ACHN (cell line): ENCODE measurements at regions not wholly inside any gene's neighbourhood (a gene's known extent, or its start where the extent isn't known, plus 50 kb on each side); places are given as distances from the start of the nearest gene placed in this dataset.

Source experiments
- DNase-seq: peaks from one replicate; pipeline ENCODE4 v3.0.0-alpha.2; 2015
- in situ Hi-C: cut with HindIII; loops from 2 replicates; pipeline ENCODE4 v1.10.0; 2017; ENCODE audit warnings: low sequenced_read_pairs, low pct_ligation_motif_present, low pct_unique_long_range_greater_than_20kb

DNA sequence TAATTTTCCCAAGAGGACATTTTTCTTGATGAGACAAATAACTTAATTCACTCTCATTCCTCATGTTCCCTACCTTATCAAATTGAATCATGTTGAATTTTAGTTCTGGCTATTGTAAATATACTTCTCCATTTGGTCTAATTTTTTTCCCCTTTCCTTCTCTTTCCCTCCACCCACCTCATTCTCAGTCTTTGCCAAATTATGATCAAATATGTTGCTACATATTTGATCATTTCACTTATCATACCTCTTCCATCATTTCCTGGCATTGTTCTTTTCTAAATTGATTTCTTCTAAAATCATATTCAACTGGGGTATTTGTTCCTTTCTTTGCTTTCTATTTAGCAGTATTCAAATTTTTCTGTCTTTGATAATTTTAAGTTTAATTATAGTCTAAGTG lies 52.3 kb downstream of the HDGFL1 start:
- in situ Hi-C loops = no loop called here
- no peak for DNase-seq

DNA sequence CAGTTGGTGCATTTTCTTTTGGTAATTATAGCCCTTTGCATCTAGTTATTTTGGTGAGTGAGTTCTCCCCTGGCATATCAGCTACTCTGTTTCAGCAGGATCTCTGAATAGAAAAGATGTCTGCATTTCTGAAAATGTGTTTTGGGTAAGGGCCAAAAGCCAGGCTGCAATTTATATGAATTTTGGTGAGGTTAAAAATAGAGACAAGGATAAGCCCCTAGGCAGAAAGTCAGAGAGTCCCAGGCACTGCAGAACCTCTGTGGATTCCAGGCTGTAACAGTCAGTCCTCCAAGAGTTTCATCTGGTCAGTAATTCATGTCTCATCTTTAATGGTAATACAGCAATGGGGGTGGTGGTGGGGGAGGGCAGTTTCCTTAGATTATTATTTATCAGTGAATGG lies 53.0 kb downstream of the HDGFL1 start:
- DNase-seq = no peak
- in situ Hi-C loops = no loop called here

DNA sequence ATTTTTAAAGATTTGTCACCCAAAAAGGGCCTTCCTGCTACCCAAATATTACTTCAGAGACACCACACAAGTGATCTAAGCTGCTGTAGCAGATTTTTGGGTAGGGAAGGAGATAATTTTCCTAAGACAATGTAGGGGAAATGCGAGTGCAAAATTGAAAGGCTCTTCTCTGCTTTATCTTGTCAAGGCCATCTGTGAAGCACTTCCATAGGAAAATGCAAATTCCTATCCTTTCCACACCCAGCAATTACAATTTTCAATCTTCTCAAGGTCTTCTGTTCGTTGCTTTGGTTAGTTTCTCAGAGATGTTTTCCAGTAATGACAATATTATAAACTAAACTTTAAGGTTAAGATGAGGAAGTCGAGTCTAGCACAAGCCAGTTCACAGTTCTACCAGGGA lies 53.4 kb downstream of the HDGFL1 start:
- in situ Hi-C loops = no loop called here
- no peak for DNase-seq

DNA sequence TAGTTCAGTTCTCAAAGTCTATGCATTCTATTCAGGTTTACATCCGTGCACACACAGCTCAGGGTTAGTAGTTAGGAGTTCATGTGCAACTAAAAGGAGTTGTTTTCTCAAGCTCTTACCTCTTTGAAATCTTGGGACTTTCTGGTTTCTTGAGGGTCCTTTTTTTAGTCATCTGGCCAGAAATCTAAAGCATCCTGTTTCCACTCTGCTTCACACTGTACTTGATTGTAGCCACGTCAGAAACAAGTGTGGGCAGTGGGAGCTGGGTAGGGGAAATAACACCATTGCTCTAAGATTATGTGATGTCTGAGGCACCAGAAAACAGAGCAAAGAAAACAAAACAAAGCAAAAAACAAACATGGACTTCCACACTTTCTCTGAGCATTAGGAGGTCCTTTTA lies 58.3 kb downstream of the HDGFL1 start:
- in situ Hi-C loops = no loop called here
- DNase-seq = no peak

DNA sequence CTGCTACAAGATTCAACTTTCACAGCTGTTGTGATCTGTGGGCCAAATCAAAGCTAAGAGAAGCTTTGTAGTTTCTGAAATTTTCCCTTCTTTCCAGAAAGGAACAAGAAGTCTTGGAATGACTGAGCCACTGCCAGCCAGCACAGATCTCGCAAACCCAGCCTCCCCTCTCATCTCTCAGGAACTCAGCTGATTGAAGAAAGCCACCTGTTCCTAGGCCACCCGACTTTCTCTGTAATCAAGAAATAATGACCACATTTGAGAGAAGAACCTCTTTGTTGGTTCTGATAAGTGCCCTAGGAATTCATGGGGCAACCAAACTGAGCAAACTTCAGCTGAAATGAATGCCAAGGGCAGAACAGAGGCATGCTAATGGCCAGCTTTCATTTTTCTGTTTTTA lies 61.7 kb downstream of the HDGFL1 start:
- DNase-seq = no peak
- in situ Hi-C loops = no loop called here

DNA sequence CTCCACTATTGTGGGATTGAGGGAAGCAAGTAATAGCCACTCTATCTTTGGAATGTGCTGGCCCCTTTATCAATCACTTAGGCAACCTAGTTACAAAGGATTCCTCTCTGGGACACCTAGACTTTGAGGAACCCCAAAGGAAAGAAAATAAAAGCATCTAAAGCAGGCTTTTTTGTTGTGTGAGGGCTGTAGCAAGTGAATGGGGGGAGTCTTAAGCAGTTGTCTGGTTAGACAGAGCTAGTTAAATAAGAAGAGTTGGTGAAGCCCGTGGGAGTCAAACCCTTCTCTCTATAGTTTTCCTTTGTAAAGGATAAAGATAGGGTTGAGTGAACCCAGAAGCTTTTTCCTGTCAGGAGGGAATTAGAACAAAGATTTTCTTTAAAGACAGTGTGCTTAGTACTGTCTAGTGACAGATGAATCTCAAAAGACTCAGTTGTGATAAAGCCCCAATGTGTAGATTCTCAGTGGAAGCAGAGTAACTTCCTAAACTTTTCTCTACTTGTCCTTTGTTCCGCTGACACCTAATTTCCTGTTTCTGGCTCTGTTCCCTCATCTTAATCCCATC lies 63.3 kb downstream of the HDGFL1 start:
- in situ Hi-C loops = no loop called here
- DNase-seq = no peak

DNA sequence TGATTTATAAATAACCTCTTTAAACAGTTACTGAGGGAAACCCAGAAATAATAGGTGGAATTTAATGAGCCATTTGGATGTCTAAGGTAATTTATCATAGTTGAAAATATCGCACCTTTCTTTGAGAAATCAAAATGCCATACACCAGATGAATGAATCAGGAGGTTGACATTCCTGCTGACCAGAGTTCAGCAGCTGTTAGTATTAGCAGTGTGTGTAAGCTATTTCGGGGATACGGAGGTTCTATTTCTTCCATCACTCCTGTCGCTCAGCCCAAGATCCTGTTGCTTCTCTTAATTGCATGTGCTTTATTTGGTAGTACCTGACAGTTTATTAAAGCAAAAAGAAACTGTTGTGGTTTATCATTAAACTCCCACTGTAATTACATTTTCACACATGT lies 67.1 kb downstream of the HDGFL1 start:
- DNase-seq = no peak
- in situ Hi-C loops = no loop called here

DNA sequence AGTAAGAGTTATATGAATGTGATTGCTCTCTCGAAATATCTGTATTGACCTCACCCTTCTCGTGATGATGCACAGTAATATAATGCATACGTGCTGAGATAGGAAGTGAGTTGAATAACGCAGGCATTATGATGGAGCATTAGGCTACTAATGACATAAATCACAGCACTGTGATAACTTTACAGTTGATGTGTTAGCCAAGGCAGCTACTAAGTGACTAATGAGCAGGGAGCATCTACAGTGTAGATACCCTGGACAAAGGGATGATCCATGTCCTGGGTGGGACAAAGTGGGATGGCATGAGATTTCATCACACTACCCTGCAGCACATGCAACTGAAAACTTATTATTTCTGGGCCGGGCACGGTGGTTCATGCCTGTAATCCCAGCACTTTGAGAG lies 68.4 kb downstream of the HDGFL1 start:
- DNase-seq = no peak
- in situ Hi-C loops = no loop called here

DNA sequence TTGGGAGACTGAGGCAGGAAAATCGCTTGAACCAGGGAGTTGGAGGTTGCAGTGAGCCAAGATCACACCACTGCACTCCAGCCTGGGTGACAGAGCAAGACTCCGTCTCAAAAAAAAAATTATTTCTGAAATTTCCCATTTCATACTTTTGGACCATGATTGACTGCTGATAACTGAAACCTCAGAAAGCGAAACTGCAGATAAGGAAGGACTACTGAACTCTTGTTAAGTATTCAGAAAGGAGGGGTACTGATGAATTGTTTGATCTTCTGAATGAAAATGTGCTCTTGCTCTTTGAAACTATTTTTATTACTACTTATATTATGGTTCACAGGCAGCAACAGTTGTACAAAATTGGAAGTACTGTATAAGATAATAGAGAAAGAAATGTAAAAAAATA lies 69.0 kb downstream of the HDGFL1 start:
- in situ Hi-C loops = no loop called here
- no peak for DNase-seq

DNA sequence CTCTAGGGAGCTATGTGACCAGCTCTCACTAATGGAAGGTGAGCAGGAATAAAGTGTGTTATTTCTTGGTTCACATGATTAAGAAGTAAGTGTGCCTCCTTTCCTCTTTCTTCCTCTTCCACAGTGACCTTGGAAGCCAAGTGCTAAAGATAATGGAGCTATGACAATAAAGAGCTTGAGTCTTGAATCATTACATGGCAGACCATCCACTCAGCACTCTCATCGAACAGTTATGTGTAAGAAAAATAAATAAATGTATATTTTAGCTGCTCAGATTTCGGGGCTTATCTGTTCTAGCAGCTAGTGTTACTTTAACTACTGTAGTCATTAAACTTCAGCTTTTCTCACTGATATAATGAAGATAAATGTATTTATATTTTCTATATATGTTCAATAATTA lies 72.9 kb downstream of the HDGFL1 start:
- DNase-seq = no peak
- in situ Hi-C loops = no loop called here

DNA sequence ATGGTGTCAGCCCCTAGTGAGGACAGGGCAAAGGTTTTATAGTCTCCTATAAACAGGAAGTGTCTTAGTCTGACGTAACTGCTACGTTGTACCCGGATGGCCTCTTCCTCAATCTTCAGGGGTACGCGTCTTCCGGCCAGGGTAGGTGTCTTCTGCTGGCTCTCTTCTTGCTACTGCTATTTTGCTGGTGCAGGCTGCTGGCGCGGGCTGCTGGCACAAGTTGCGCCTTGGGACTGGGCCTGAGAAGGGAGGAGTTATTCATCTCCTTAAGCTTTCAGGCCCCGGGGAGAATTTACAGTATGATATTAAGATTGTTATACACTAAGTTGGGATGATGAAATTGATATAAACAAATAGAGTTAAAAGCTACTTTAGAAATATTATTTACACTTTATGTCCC lies 74.4 kb downstream of the HDGFL1 start:
- in situ Hi-C loops = no loop called here
- no peak for DNase-seq

DNA sequence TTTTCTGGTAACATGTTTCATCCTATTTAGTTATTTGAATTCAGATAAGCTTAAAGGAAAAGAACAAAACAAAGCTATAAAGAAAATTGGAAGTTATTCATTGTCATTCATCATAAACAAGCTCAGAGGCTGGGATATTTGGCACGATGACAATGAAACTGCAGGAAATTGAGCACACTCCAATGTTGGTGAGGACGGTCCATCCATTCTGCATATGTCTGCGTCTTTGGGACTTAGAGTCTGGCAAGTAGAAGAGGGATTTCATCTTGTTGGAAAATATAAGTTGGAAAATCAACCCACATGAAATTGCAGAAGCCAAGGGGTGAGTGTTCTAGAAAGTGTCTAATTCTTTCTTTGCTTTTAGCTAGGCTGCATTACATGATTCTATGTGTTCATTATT lies 78.4 kb downstream of the HDGFL1 start:
- no peak for DNase-seq
- in situ Hi-C loops = no loop called here

DNA sequence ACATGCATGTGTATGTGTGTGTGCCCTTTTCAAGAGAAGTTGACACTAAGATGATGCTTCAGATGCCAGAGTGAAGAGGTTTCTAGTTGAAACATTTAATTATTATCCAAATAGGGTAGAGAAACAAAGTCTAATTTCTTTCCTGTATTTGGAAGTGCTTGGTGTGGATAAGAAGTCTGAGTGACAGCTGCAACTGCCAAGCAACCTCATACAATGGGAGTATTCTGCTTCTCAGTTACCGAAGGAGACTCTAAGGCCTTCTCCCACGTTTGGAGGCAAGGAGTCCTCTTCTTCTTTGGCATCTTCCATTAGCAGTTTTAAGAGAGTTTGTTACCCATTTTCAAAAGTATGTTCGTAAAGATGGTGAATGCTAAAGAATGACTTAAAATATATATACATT lies 82.4 kb downstream of the HDGFL1 start:
- in situ Hi-C loops = no loop called here
- no peak for DNase-seq

DNA sequence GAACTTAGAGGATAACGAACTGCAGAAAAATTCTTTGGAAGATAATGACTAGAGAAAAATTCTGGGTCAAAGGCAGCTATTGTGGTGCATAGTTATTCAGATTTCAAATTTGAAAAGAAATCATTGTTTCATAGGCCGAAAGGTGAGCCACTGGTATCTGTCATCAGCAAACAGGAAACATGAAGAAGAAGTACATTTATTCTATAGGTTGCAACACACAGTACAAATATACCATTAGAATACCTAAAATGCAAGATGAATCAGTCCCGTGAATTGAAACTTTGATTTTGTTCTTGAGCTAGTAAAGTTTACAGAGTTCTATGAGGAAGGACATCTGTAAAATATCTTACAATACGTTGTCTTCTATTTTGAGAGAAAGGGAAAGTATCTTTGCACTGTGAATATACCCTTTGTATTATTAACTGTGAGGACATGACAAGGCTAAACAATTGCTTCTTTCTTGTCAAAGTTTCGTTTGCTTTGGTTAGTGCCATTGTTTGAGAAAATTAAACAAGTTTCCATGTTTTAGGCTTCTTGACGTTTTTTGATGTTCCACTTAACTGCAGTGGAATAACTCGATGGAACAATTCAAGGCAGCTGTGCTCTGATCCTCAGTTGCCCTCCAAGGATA lies 84.7 kb downstream of the HDGFL1 start:
- in situ Hi-C loops = no loop called here
- DNase-seq = no peak

DNA sequence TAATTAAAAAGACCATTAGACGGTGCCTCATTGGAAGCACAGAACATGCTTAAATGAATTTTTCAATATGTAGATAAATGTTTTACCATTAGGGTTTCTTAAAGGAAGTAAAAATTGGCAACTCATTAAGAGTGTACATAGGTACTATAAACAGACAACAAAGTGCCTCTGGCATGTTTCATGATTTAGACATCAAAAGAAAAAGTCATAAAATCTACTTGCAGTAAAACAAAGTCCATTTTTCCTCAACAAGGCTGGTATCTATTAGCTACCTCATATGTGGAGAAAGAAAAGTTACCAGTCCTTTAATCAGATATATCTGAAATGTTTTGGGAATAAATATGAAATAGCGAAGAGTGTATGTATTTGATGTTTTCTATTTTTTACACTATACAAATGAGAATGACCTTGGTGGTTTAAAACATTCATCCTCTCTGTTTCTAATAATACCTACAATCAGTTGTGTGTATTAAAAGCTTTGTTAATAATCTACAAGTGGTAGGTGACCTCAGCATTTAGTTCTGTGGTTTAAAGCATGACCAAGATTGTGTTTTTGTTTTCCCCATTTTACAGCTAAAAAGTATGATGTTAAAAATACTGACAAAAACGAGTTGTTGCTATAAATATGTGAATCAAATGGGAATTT lies 87.5 kb downstream of the HDGFL1 start:
- in situ Hi-C loops = no loop called here
- DNase-seq = no peak

DNA sequence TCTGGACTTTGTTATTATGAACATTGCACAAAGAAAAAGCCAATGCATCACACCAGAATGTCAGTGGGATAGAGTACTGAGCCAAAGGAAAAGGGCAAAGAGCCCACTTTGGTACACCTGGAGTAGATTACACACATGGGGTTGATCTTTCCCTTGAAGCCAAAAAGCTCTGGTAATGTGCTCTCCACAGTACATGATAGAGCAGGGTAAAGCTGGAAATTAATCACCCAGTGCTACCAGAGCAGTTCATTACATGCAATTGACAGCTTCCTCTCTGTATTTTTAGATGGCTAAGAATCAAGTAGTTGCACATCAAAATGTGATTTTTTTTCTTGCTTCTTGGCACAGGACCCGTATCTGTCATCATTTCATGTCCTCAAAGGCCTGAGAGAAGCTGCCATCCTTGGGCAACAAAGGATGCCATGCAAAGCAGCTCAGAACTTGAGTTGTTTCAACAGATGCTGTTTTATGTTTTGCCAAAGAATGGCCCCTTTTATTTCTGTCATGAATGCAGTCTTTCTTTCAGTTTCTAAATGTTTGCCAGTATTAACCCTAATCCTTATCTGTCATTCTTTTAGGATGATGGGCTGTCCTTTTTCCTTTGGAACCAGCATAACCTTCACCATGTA lies 88.1 kb downstream of the HDGFL1 start:
- in situ Hi-C loops = no loop called here
- no peak for DNase-seq

DNA sequence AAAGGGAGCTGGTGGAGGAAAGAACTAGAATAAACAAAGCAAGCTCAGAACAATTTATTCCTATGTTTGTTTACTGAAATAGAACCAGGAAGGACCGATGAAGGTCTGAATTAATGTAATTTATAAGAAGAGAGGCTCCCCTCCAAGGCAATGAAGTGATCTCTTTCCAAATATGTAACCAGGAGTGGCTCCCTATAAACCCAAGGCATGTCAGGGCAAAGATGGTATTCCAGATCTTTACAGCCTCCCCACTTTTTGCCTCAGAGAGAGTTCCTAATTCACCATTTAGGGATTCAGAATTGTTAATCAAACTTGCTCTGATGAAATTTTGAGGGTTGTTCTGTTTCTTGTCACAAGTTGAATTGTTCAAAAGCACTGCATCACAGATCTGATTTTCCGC lies 88.8 kb downstream of the HDGFL1 start:
- no peak for DNase-seq
- in situ Hi-C loops = no loop called here

DNA sequence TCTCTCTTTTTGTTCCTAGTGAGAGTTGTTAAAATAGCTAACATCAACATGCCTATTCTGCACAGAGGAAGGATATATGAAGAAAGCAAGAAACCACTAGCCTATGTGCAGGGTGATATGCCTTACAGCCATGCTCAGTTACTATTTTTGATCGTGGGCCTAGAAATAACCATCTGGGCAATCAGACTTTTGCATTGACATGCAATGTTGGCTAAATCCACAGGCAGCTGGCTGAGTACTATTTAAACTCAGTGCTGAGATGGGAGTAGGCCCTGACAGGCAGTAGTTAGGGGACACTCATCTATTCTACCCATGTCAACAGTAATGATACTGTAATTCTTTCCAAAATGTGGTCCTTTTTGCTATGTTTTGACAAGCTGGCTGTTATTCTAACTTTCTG lies 89.6 kb downstream of the HDGFL1 start:
- in situ Hi-C loops = no loop called here
- no peak for DNase-seq

DNA sequence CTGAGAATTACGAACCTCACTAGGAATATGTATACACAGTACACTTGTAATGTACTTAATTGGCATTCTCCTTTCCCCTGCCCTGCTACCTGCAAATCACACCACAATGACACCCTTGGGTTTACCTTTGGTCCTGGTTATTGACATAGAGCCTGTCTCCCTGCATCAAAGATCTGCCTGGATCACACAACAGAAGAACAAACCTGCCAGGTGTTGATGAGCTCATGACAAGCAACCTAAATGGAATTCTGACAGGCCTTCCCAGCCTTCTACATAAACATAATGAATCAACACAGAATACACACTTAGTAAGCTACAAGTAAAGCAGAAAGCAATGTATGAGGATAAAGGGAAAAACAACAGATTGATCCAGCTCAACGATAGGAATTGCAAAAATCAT lies 95.6 kb downstream of the HDGFL1 start:
- no peak for DNase-seq
- in situ Hi-C loops = no loop called here

DNA sequence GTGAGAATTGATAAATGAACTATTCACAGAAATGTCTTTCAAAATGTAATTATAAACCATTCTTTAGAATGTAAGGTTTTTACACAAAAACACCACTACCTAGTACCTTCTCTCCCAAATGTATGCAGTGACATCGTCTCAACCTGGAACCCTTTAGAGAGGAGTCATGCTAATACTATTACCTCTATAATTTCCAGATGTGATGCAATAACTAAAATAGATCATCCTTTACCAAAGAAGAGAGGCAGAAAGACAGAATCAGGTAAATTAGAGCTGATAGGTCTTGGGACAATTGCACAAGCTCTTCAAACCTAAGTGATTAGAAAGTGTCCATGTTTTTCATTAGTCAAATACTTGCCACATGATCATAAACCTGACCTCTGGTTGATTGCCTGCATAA lies 96.7 kb downstream of the HDGFL1 start:
- no peak for DNase-seq
- in situ Hi-C loops = no loop called here
